ENCODE measurements at regions not wholly inside any gene's neighbourhood (a gene's known extent, or its start where the extent isn't known, plus 50 kb on each side); places are given as distances from the start of the nearest gene placed in this dataset.
"Not testable (repeated sequence)": the region's sequence is repeated elsewhere in the genome, so short reads cannot be mapped to it uniquely, and the experiment has no call there.

DNA sequence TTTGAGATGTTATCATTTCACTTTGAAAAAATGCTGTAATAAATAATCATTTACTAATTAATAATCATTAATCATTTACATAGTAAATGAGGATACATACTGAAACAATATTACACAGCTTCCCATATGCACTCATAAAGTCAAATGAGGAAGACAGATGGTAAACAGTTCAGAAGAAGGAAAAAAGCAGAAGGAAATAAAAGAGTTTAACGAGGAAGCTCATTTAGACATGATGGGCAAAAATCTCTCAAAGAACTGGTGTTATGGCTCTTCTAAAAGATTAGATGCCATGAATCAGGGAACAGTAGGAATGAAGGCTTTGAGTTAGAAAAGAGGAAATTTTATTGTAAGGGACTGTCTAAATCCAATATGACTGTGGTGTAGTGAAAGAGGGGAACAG lies 347.6 kb downstream of the PTPRC start:
- peak; percentile 60 for FAIRE-seq

DNA sequence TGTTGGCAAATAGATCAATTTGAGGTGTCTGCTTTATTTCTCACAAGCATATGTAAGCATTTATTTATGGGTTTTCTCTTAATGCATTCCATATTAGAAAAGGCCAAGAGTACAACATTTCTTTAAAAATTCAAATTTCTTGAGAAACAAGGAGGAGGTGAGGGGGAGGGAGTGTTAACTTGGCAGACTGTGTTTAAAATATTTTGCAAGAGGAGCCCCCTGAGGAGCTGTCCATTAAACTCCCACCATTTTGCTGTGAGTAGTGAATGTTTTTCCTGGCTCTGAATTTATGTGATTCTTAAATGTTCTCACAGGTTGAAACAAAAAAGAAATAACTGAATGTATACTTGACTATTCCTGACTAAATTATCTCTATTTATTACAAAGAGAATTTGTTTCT lies 363.8 kb downstream of the PTPRC start:
- no peak for FAIRE-seq

DNA sequence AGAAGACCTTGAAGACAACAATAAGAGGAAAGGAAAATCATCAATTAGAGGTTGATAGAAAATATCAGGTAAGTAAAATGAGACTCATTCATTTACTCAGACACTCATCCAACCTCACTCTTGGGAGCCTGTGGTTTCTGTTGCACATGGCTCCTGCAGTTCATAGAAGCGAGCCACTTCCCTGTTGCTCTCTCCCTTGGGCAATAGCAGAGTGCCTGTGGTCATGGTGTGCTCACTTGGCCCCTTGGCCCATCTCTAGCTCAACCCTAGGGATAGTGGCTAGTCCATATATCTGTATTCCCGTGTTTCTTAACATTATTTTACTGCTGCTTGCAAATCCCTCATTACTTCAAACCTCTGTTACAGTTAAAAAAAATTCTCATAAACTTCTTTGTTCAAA lies 368.6 kb downstream of the PTPRC start:
- no peak for FAIRE-seq

DNA sequence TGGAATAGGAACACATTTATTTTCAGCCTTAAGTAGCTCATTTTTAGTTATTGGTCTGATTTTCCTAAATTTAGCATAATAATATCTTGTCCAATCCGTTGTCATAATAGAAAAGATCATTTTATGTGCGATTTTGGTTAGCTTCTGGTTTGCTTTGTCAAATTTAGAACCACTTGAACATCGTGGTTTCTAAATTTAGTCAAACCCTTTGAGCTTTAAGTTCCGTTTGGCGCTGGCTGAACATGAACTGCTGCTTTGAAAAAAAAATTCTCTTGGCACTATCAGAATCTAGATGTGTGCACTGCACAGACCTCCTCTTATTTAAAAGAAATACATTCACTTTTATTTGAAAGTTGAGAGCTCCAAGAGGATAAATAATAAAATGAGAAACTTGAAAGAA lies 370.6 kb downstream of the PTPRC start:
- no peak for FAIRE-seq

DNA sequence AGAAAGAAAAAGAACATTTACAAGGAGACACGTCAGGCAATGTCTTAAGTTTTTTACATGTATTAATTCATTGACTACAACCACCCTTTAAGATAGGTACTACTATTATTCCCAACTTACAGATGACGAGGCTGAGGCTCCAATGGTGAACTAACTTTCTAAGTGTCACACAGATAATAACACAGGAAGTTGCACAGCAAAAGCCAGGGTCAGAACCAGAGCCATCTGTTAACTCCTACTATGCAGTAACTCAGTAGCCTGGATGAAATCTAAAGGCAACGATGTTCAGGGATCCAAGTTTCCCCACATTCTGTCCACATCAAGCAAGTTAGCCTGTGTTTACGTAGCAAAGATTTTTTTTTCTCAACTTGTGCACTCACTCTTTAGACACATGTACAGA lies 371.7 kb downstream of the PTPRC start:
- FAIRE-seq = no peak

DNA sequence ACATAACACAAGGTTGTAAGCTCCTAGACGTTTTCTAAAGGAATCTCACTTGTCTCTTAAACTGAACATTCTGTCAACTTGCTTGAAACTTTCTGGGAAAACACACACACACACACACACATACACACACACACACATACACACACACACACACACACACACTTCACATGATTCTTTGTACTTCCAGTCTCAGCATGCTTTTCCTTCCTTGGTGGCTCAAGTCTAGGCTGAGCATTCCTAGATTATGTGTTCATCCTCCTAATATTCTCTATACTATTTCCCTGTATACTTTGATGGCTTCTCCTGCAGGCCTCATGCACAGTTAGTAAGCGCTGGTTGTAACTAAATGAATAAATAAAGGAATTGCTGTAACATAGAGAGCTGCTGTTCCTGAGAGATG lies 372.1 kb downstream of the PTPRC start:
- no peak for FAIRE-seq

DNA sequence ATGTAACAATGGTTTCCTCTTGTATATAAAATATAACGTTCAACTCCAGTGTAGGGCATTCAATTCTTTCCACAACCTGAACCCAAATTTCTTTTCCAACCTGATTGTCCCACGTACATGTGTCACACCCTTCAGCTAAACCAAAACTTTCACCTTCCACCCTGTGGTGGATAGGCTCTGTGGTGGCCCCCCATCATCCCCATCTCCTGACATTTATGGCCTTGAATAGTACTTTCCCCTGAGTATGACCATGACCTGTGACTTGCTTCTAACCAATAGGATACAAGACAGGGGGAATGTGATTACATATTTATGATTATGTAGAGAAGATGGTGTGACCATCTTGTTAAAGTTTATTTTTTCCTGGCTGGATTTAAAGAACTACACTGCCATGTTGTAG lies 377.0 kb downstream of the PTPRC start:
- FAIRE-seq = no peak

DNA sequence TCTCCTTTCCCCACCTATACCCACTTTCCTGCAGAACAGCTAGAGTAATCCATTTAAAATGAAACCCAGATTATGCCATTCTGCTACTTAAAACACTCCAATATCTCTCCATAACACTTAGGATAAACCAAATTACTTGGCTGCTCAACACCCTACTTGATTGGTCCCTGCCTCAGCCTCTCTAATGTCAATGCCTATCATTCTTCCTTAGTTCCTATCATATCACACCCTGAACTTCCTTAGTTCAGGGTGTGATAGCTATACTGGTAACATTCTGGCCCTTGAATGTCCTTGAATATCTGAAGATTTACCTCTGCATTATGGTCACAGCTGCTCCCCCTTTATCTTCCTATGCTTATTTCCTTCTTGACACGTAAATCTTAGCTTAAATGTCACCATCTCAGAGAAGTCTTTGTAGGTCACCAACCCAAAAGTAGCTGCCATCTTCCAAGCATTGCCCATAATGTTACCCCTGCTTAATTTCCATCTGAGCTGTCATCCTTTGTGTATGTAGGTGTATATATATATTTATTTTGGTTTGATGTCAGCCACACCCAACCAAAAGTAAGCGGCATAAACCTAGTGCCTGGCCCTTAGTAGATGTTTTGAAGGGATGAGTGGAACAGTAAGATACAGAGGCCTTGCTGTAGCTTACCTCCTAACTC lies 379.8 kb downstream of the PTPRC start:
- no peak for FAIRE-seq

DNA sequence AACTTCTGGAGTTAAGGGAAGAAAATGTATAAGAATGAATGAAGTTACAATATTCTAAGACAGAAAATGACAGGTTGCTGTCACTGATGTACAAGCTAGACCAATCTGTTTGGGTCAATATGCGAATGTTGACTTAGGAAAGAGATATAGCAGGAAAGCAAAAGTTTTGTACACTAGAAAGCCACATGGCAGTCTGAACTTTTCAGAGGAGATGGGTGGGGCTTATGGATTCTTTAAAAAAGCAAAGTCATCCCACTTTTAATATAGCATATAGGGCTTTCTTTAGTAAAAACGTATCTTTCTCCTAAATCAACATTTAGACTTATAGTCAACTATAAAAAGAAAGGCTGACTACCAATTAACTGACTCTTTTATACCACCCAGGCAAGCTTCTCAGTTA lies 381.2 kb downstream of the PTPRC start:
- no peak for FAIRE-seq

DNA sequence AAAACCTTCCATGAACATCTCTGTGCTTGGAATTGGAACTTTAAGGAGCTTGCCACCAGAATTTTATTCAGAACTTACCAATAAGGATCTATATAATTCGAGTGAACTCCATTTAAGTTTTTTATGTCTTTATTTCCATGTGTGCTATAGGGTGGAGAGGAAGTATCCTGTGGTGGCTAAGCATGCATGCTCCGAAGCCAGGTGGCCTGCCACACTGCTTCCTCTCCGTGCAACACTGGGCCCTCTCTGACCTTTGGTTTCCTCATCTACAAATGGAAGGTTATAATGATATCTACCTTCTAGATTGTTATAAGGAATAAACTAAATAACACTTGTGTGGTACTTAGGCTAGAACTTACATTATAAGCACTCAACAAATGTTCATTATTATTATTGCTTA lies 382.1 kb downstream of the PTPRC start:
- no peak for FAIRE-seq

DNA sequence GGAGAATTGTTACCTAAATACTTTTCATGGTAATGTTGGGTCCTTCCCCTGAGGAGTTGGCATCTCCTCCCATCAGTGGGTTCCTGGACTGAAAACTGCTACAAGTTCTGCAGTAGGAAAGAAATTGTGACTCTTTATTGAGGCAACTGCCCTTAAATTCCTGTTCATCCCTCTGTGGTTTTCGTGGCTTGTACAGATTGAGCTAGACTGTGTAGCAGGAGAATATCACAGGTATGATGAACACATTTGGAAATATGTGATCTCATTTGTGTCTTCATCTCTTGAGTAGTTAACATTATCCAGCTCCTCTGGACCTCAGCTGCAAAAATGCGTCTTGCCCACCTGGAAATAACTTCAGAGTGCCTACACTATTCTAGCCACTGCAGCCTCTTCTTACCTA lies 390.6 kb downstream of the PTPRC start:
- FAIRE-seq = no peak

DNA sequence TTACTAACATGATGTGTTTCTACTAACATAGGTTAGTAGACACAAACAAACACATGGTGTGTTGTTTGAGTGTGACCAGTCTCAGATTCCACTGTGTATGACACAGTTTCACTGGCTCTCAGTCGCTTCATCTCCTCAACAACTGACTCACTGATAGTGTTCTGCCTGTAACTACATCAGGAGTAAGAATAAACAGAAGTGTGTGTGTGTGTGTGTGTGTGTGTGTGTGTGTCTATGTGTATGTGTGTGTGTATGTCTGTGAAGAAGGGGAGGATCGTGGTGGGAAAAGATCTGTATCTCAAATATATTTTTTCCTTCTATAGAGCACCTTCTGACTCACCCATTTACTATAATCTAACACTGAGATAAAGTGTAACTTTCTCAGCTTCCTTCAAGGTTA lies 391.0 kb downstream of the PTPRC start:
- FAIRE-seq = no peak

DNA sequence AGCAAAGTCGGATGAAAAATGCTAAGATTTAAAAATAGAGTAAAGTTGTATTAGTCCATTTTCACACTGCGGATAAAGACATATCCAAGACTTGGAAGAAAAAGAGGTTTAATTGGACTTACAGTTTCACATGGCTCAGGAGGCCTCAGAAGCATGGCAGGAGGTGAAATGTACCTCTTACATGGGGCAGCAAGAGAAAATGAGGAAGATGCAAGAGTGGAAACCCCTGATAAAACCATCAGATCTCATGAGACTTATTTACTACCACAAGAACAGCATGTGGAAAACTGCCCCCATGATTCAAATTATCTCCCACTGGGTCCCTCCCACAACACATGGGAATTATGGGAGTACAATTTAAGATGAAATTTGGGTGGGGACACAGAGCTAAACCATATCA lies 391.7 kb downstream of the PTPRC start:
- not testable (repeated sequence) for FAIRE-seq

DNA sequence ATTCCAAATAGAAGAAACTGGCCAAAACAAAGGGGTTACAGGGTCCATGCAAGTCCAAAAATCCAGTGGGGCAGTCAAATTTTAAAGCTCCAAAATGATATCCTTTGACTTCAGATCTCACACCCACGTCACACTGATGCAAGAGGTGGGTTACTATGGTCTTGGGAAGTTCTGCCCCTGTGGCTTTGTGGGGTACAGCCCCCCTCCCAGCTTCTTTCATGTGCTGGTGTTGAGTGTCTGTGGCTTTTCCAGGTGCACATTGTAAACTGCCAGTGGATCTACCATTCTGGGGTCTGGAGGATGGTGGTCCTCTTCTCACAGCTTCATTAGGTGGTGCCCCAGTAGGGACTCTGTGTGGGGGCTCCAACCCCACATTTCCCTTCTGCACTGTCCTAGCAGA lies 392.3 kb downstream of the PTPRC start:
- FAIRE-seq = not testable (repeated sequence)

DNA sequence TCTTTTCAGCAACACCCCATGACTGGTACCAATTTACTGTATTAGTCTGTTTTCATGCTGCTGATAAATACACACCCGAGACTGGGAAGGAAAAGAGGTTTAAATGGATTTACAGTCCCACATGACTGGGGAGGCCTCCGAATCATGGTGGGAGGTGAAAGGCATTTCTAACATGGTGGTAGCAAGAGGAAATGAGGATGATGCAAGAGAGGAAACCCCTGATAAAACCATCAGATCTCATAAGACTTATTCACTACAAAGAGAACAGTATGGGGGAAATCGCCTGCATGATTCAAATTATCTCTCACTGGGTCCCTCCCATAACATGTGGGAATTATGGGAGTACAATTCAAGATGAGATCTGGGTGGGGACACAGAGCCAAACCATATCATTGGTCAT lies 393.6 kb downstream of the PTPRC start:
- FAIRE-seq = not testable (repeated sequence)

DNA sequence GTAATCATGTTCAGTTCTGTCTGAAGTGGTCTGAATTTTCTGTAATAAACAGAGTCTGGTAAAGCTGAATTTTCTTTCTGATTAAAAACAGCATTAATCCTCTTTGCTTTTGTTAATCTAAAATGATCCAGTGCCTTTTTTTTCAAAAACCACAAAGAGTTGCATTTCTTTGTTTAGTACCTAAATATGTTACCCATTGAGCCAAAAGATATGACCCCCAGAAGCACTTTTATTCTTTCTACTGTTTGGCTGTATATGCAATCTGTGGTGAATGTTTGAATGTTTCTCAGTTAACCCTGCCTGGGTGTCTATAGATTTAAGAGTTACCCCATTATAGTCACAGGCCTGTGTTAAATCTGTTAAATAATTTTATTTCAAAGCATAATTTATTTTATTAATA lies 394.8 kb downstream of the PTPRC start:
- FAIRE-seq = no peak

DNA sequence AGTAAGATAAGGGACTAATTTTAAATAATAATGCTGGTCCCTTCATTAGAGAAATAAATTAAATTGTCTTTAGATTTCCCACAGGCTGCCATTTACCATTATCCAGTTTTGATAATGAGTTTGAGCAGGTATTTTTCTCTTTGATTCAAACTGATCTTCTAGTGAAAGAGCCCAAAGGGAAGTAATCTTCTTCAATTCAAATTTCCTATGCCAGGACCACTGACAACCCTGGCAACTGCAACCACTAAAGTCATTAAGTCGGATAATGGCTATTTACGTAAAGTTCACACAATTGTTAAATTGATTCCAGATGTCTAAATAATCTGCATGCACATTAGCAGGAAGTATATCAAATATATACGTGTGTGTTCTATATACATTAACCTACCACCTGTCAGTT lies 399.3 kb downstream of the PTPRC start:
- FAIRE-seq = no peak

DNA sequence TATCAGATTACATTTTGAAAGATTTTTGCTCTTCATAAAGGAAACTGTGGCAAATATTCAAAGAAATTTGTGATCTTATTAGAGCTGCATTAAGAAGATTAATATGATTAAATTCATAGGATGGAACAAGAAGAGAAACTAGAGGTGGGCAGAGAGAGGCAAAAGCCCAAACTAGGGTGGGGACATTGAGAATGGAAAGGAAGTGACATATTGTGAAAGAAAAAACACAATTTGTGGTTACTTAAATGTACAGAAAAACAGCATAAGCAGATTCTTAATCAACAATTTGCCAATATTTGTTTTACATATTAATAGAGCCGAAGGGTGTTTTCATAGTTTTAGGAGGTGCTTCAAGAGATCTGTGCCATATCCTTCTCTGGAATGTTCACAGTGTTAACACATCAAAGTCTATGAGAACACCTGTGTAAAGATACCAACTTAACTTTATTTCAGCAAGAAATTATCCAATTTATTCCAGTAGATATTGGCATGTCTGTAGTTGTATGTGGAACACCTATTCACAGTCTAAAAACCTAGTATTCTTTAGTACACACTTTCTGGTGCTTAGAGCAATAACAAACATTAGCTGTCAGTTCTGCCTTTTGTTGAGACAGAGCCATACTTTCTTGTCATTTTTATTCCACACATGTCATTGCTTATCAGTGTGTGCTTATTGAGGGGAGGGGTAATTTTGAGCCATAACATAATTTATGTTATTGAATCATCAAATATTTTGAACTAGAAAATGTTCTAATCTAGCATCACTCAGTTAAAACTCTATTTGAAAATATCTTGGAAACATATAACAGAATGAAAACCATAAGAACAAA lies 401.5 kb downstream of the PTPRC start:
- FAIRE-seq = no peak

DNA sequence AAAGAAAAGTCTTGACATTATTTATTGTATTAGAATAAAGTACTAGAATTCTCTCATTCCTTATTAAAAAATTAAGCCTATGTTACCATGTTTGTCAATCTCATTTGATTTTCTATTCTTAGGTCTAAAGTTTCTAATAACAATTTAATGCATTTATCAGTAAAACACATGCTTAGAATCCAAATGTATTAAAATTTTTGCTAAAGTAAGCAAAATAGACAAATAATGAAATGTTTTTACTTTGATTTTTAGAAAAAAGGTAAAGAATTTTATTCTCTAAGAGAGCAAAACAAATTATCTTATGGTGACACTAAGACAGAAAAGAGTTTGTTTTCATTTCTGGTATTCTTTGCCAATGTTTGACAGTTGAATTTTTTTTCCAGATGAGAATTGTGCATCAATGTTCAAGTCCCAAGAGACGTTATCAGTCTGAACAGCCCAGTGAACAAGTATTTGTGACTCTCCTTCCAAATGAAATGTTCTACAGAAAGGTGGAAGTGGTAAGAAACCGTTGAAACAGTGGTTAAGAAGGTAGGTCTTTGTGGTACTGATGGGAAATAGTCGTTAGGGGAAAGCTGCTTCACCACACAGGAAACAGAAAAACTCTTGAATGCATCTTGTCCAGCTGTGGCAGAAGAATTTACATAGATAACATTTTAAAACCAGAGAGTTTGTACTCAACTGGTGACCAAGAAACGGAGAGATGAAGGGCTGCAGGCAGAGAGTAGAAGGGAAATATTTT lies 402.5 kb downstream of the PTPRC start:
- no peak for FAIRE-seq

DNA sequence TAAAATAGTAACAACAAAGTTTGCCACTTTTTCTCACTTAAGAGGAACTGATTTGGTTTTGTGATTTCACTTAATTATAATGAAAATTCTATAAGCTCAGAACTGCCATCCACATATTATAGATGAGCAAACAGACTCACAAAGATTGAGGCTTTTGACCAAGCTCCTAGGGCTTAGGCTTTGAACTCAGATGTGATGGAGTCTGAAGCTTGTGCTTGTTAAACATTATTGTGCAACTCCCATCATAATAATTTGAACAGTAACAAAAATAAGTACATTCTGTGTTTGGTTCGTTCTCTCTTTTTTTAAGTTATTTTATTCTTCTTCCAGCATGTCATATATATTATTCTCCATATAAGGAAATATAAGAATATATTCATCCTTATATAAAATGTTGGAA lies 403.4 kb downstream of the PTPRC start:
- FAIRE-seq = no peak

DNA sequence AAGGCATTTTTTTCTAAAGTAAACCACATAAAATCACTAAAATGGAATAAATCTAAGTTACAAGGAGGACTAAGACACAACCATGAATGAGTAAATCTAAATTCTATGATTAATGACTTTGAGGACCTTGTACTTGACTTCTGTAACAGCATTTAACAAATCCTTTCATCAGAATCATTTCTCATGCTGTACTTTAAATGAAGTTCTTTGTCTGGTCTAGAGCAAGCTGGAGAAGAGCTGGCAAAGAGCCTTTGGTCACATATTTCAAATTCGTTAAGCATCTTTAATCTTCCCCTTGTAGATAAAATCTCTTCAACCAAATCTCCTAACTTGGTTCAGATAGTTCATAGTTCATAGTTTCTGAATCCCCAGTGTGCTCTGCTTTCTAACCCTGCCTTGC lies 405.4 kb downstream of the PTPRC start:
- no peak for FAIRE-seq

DNA sequence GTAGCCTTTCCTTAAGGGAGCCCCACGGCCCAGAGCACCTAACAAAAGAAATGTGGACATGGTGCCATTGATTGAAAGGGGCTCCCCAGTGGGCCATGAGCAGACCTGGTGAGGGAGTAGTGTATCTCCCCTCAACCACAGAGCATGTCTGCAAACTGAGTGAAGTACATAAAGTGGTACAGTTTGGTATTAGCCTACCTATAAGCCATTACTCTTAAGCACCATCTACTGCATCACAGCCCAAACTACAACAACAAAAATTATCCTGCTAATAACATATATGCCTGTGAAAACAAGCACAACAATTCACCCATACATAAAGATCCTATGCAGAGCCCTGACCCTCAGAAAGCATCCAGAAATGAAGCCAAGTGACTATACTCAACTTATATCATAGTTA lies 407.8 kb downstream of the PTPRC start:
- no peak for FAIRE-seq

DNA sequence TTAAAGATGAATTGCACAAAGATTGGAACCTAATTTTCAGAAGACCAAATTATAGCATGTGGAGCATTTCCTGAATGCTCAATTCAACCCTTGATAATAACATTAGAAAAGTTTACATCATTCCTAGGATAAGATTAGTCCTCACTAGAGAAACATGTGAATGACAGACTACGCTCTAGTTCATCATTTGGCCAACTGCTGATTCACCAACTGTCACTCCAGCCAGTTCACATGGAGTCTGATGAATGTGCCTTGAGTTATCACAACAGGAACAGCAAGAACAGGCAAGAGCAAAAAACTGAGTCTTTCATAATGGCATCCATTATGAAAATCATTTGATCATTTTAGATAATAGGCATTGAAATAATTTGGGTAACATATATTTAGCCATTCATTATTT lies 415.9 kb downstream of the PTPRC start:
- FAIRE-seq = no peak

DNA sequence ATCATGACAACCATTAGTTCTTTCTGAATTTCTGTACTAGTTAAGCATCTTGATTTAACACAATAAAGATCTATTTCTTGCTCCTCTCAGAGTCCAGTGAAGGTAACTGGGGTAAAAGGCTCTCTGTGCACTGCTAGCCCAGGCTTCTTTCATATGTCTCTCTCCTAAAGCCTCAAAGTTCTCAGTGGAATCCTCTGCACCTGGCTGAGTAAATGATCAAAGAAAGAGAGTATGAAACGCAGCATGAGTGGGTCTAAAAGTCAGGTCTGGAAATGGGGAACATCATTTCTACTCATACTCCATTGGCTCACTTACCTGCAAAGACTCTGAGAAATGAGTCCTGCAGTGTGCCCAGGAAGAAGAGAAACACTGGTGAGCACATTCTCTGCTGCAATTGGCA lies 418.5 kb downstream of the PTPRC start:
- FAIRE-seq = no peak
